Muscle layer of colon (tissue), 2 donors: ENCODE measurements at regions not wholly inside any gene's neighbourhood (a gene's known extent, or its start where the extent isn't known, plus 50 kb on each side); places are given as distances from the start of the nearest gene placed in this dataset.

Source experiments
- H3K27ac ChIP-seq: one replicate; pipeline ENCODE4 v1.7.0; 2013; ENCODE audit warnings: low read depth, mild to moderate bottlenecking, low read length, moderate library complexity
- H3K27me3 ChIP-seq, 2 donors: one replicate each; pipeline ENCODE4 v1.7.0; 2013; ENCODE audit warnings: low read length in 2 of 2, mild to moderate bottlenecking in 2 of 2; ENCODE audit not compliant: insufficient read depth in 2 of 2, control insufficient read depth in 1 of 2
- H3K36me3 ChIP-seq: one replicate; pipeline ENCODE4 v1.7.0; 2013; ENCODE audit warnings: mild to moderate bottlenecking, low read length; ENCODE audit not compliant: insufficient read depth
- H3K4me1 ChIP-seq: one replicate; pipeline ENCODE4 v1.7.0; 2013; ENCODE audit warnings: mild to moderate bottlenecking, low read length; ENCODE audit not compliant: insufficient read depth
- H3K4me3 ChIP-seq, 2 donors: one replicate each; pipeline ENCODE4 v1.7.0; 2013; ENCODE audit warnings: low read length in 2 of 2, low read depth in 1 of 2, mild to moderate bottlenecking in 1 of 2, moderate library complexity in 1 of 2
- H3K9ac ChIP-seq: one replicate; pipeline ENCODE4 v1.7.0; 2013; ENCODE audit warnings: low read length
- H3K9me3 ChIP-seq: one replicate; pipeline ENCODE4 v1.7.0; 2013; ENCODE audit warnings: mild to moderate bottlenecking, low read length
- donor health status: abdominal sarcoma.
- donor health status: Adenocarcinoma of cecum.

DNA sequence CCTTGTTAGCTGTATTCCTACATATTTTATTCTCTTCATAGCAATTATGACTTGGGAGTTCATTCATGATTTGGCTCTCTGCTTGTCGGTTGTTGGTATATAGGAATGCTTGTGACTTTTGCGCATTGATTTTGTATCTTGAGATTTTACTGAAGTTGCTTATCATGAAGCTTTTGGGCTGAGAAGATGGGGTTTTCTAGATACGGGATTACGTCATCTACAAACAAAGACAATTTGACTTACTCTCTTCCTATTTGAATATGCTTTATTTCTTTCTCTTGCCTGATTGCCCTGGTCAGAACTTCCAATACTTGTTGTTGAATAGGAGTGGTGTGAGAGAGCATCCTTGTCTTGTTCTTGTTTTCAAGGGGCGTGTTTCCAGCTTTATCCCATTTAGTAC, 569.8 kb upstream of the NRXN1 start:
- no peak overlapping the region for H3K4me3 ChIP-seq
- H3K9me3 ChIP-seq = no peaks in the 10 kb centered on the region
- H3K9ac ChIP-seq = no peak overlapping the region
- no peaks in the 10 kb centered on the region for H3K27me3 ChIP-seq
- no peaks in the 10 kb centered on the region for H3K4me1 ChIP-seq
- H3K27ac ChIP-seq = no peak overlapping the region
- no peaks in the 10 kb centered on the region for H3K36me3 ChIP-seq

GRCh38 chr2:51597086-51597485, 565.2 kb upstream of the NRXN1 start:
- Histone ChIP-seq H3K4me1 (no peaks in the 10 kb centered on the region), H3K27ac (no peak overlapping the region), H3K27me3 (no peaks in the 10 kb centered on the region), H3K9ac (no peak overlapping the region), H3K4me3 (no peak overlapping the region), H3K36me3 (no peaks in the 10 kb centered on the region), H3K9me3 (no peaks in the 10 kb centered on the region)

- Histone ChIP-seq H3K4me1 (no peaks in the 10 kb centered on the region), H3K9ac (no peak overlapping the region), H3K36me3 (no peaks in the 10 kb centered on the region), H3K27me3 (no peaks in the 10 kb centered on the region), H3K9me3 (no peaks in the 10 kb centered on the region), H3K27ac (no peak overlapping the region), H3K4me3 (no peak overlapping the region)
These were observed 563.9 kb upstream of the NRXN1 start for GRCh38 chr2:51595836-51596235.

DNA sequence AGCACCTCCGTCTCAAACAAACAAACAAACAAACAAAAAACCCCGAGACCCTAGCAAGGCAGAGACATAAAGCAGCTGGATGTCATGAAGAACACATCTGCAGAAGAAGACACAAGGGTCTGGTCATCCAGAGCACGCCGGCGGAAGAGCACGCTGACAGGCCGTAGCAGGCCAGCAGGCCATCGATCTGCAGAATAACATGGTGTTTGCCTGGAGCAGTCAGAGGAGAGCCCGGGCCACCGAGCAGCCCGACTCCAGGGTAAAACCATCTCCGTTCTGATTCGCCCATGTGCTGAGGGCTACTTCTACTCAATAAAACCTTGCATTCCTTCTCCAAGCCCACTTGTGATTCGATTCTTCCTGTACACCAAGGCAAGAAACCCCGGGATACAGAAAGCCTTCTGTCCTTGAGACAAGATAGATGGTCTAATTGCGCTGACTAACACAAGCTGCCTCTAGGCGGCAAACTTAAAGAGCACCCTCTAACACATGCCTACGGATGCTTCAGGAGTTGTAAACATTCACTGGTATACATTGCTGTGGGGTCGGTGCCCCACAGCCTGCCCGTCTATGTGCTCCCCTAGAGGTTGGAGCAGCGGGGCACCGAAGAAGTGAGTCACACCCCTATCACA, 549.8 kb upstream of the NRXN1 start:
- no peaks in the 10 kb centered on the region for H3K4me1 ChIP-seq
- no peak overlapping the region for H3K27ac ChIP-seq
- H3K9me3 ChIP-seq = no peaks in the 10 kb centered on the region
- no peaks in the 10 kb centered on the region for H3K36me3 ChIP-seq
- no peak overlapping the region for H3K4me3 ChIP-seq
- no peaks in the 10 kb centered on the region for H3K27me3 ChIP-seq
- no peak overlapping the region for H3K9ac ChIP-seq

GRCh38 chr2:51579412-51579811, 547.5 kb upstream of the NRXN1 start:
- H3K9ac ChIP-seq = no peak overlapping the region
- H3K4me3 ChIP-seq = no peak overlapping the region
- H3K27me3 ChIP-seq = no peaks in the 10 kb centered on the region
- no peaks in the 10 kb centered on the region for H3K9me3 ChIP-seq
- no peaks in the 10 kb centered on the region for H3K36me3 ChIP-seq
- no peak overlapping the region for H3K27ac ChIP-seq
- H3K4me1 ChIP-seq = no peaks in the 10 kb centered on the region

DNA sequence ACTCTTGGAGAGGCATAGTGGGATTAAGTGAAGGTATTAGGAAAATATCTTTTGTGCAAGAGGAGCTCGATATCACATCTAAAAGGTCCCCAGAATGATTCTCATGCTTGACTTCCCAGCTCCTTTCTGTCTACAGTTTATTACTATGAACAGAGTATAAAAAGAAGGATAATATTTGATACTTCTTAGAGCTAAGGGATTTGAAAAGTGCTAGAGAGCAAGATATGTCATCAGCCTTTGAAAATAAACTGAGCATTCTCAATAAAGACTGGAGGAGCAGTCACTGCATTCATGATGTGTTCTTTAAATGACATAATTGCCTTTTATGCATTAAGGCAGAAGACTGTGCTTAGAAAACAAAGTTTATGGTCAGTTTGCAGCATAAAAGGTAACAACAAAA, 543.2 kb upstream of the NRXN1 start:
- no peak overlapping the region for H3K4me3 ChIP-seq
- H3K27ac ChIP-seq = no peak overlapping the region
- H3K4me1 ChIP-seq = no peaks in the 10 kb centered on the region
- H3K36me3 ChIP-seq = no peaks in the 10 kb centered on the region
- no peak overlapping the region for H3K9ac ChIP-seq
- peaks cover 3% of the 10 kb centered on the region for H3K9me3 ChIP-seq
- H3K27me3 ChIP-seq = no peaks in the 10 kb centered on the region

- no peak overlapping the region for H3K9ac ChIP-seq
- no peaks in the 10 kb centered on the region for H3K36me3 ChIP-seq
- no peak overlapping the region for H3K4me3 ChIP-seq
- H3K4me1 ChIP-seq = no peaks in the 10 kb centered on the region
- no peaks in the 10 kb centered on the region for H3K27me3 ChIP-seq
- no peaks in the 10 kb centered on the region for H3K9me3 ChIP-seq
- no peak overlapping the region for H3K27ac ChIP-seq
These were observed 527.1 kb upstream of the NRXN1 start for GRCh38 chr2:51559026-51559425.

DNA sequence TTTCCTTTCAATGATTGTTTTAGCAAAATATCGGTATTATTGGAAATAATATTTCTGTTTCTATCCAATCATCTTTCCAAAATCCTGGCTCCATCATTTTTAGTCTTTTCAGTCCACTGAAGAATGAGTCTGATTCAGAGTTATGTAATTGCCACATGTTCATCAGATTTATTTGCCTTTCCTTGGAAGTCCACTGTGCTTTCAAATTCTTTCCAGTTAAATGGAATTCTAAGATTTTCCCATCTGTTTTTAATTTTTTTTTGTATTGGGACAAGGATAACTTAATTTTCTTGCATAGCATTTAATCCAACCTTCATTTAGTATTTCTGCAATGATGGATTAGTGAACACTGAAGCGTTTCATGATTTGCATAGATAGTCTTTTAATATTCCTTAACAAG, 521.5 kb upstream of the NRXN1 start:
- H3K9ac ChIP-seq = no peak overlapping the region
- no peaks in the 10 kb centered on the region for H3K4me1 ChIP-seq
- no peaks in the 10 kb centered on the region for H3K36me3 ChIP-seq
- H3K27me3 ChIP-seq = no peaks in the 10 kb centered on the region
- H3K9me3 ChIP-seq = no peaks in the 10 kb centered on the region
- H3K4me3 ChIP-seq = no peak overlapping the region
- no peak overlapping the region for H3K27ac ChIP-seq

- H3K27me3 ChIP-seq = no peaks in the 10 kb centered on the region
- H3K36me3 ChIP-seq = no peaks in the 10 kb centered on the region
- no peaks in the 10 kb centered on the region for H3K9me3 ChIP-seq
- H3K4me1 ChIP-seq = no peaks in the 10 kb centered on the region
- H3K27ac ChIP-seq = no peak overlapping the region
- no peak overlapping the region for H3K9ac ChIP-seq
- H3K4me3 ChIP-seq = no peak overlapping the region
These were observed 503.8 kb upstream of the NRXN1 start for GRCh38 chr2:51535763-51536162.

DNA sequence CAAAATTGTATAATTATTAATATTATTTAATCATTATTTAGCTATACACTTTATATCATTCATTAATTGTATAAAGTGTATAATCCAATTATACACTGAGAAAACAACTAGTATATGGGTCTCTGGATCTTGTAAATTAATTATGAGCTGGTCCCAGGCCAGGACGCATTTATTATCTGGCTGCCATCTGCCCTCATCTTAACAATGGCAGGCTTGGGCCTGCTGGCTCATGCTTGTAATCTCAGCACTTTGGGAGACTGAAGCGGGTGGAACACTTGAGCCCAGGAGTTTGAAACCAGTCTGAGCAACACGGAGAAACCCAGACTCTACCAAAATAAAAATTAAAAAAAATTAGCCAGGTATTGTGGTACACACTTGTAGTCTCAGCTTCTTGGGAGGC, 502.2 kb upstream of the NRXN1 start:
- H3K4me1 ChIP-seq = no peaks in the 10 kb centered on the region
- H3K9me3 ChIP-seq = no peaks in the 10 kb centered on the region

DNA sequence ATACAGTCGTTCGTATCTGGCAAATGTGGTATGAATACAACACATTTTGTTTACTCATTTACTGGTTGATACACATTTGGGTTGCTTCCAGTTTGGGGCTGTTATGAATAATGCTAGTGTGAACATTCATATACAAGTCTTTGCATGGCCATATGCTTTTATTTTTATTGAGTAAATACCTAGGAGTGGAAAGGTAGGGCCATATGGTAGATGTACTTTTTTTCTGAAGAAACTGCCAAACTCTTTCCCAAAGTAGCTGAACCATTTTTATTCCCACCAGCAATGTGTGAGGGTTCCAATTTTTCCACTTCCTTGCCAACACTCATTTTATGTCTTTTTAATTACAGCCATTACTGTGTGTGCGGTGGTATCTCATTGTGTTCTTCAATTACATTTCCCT, 496.2 kb upstream of the NRXN1 start:
- Histone ChIP-seq H3K9me3 (no peaks in the 10 kb centered on the region), H3K27ac (no peak overlapping the region), H3K27me3 (no peaks in the 10 kb centered on the region), H3K9ac (no peak overlapping the region), H3K4me1 (no peaks in the 10 kb centered on the region), H3K36me3 (no peaks in the 10 kb centered on the region), H3K4me3 (no peak overlapping the region)

More for the DNA sequence above, 502.2 kb upstream of the NRXN1 start:
- Histone ChIP-seq H3K27ac (no peak overlapping the region), H3K27me3 (no peaks in the 10 kb centered on the region), H3K9ac (no peak overlapping the region), H3K4me3 (no peak overlapping the region), H3K36me3 (no peaks in the 10 kb centered on the region)

- no peaks in the 10 kb centered on the region for H3K9me3 ChIP-seq
- no peak overlapping the region for H3K27ac ChIP-seq
- no peaks in the 10 kb centered on the region for H3K4me1 ChIP-seq
- no peaks in the 10 kb centered on the region for H3K36me3 ChIP-seq
- H3K27me3 ChIP-seq = no peaks in the 10 kb centered on the region
- no peak overlapping the region for H3K9ac ChIP-seq
- no peak overlapping the region for H3K4me3 ChIP-seq
These were observed 494.8 kb upstream of the NRXN1 start for GRCh38 chr2:51526766-51527165.
